HepG2 (cell line): ENCODE measurements at regions not wholly inside any gene's neighbourhood (a gene's known extent, or its start where the extent isn't known, plus 50 kb on each side); places are given as distances from the start of the nearest gene placed in this dataset.
A peak's percentile ranks its signal among the peaks of the same experiment; 100 is the strongest.

Source experiments
- ATAC-seq: fragments of 200-7000 bp; cut with Tn5 transposase; 3 replicates; pipeline ENCODE4 v1.9.1; 2020; ENCODE audit warnings: mild to moderate bottlenecking, moderate library complexity
- BruUV-seq: library from RNA; stranded (reverse); fragments of 400-500 nt; replicated peaks from 2 replicates; lab custom pipeline; 2021; lab: Mats Ljungman, UMichigan
- CTCF ChIA-PET: fragments of 300-600 bp; formaldehyde crosslinking; extraction: SDS; loops from one replicate; lab custom pipeline; 2021; ENCODE audit warnings: low total read pairs, inconsistent platforms, low intra/inter-chr PET ratio; lab: Yijun Ruan, JAX
- POLR2A ChIA-PET: fragments of 350-600 bp; sonication (Branson Sonifier 250); formaldehyde crosslinking; loops from one replicate; lab custom pipeline; 2020; ENCODE audit warnings: antibody characterized with exemption, inconsistent platforms; lab: Yijun Ruan, JAX
- DNase-seq: peaks from one replicate; pipeline ENCODE4 v3.0.0-alpha.2; 2015; ENCODE audit warnings: low spot score
- FAIRE-seq: peaks from 3 replicates; lab custom pipeline; 2011; peaks lifted over from hg19 to GRCh38; lab: Jason Lieb, UNC
- H2AFZ ChIP-seq: one replicate; pipeline ENCODE4 v1.6.1; 2011; ENCODE audit warnings: low read length, inconsistent platforms
- H3K27ac ChIP-seq: fragments of 300-600 bp; 3 replicates; pipeline ENCODE4 v1.8.0; 2011; ENCODE audit warnings: mixed run types, mild to moderate bottlenecking, mixed read lengths, low read length, inconsistent platforms; ENCODE audit not compliant: insufficient read depth; ENCODE audit errors: extremely low read length
- H3K27me3 ChIP-seq, 2 experiments: fragments of 200-600 bp in 1 of 2; 2 replicates in 1 of 2; 3 replicates in 1 of 2; pipeline versions ENCODE4 v1.6.0 to v1.8.0; 2011; ENCODE audit warnings: low read length in 2 of 2, mild to moderate bottlenecking in 2 of 2, moderate library complexity in 2 of 2, inconsistent platforms in 1 of 2; ENCODE audit not compliant: insufficient read depth in 2 of 2, control insufficient read depth in 1 of 2
- H3K36me3 ChIP-seq, 2 experiments: fragments of 200-600 bp in 1 of 2; replicated peaks in 1 of 2; 2 replicates in 1 of 2; 3 replicates in 1 of 2; pipeline versions ENCODE4 v1.5.1 to v1.8.0; 2011; ENCODE audit warnings: low read length in 2 of 2, inconsistent platforms in 1 of 2; ENCODE audit not compliant: insufficient read depth in 2 of 2, control insufficient read depth in 1 of 2
- H3K4me1 ChIP-seq: 2 replicates; pipeline ENCODE4 v1.5.1; 2012; ENCODE audit warnings: low read length, inconsistent platforms; ENCODE audit not compliant: insufficient read depth
- H3K4me2 ChIP-seq: 2 replicates; pipeline ENCODE4 v1.6.0; 2011; ENCODE audit warnings: low read depth, low read length, inconsistent platforms
- H3K4me3 ChIP-seq, 3 experiments: fragments of 200-600 bp in 1 of 3; sonication (generic), shearing (Covaris generic) in 1 of 3; replicated peaks in 1 of 3; 2 replicates each; pipeline ENCODE4 v1.5.1; 2011 to 2016; ENCODE audit warnings: low read length in 3 of 3, inconsistent platforms in 2 of 3, low read depth in 2 of 3, mild to moderate bottlenecking in 2 of 3, control low read depth in 1 of 3, mixed read lengths in 1 of 3; ENCODE audit not compliant: insufficient read depth in 1 of 3
- H3K79me2 ChIP-seq: one replicate; pipeline ENCODE4 v1.6.1; 2011; ENCODE audit warnings: low read length, inconsistent platforms; ENCODE audit not compliant: insufficient read depth
- H3K9ac ChIP-seq: 2 replicates; pipeline ENCODE4 v1.6.0; 2011; ENCODE audit warnings: mild to moderate bottlenecking, low read depth, low read length, inconsistent platforms; ENCODE audit not compliant: insufficient read depth
- H3K9me3 ChIP-seq: 2 replicates; pipeline ENCODE4 v1.5.1; 2012; ENCODE audit warnings: mild to moderate bottlenecking, low read length
- H4K20me1 ChIP-seq: 2 replicates; pipeline ENCODE4 v1.6.0; 2011; ENCODE audit warnings: inconsistent platforms, mild to moderate bottlenecking, low read length, moderate library complexity; ENCODE audit not compliant: insufficient read depth
- HES4 ChIP-seq: sonication (generic); formaldehyde crosslinking; IDR thresholded peaks from 2 replicates; pipeline ENCODE4 v1.9.0; 2021; ENCODE audit warnings: mild to moderate bottlenecking, missing genetic modification reagents, borderline replicate concordance
- KLF15 ChIP-seq: sonication (generic); formaldehyde crosslinking; IDR thresholded peaks from 2 replicates; pipeline ENCODE4 v1.8.1; 2023; ENCODE audit warnings: borderline replicate concordance, mild to moderate bottlenecking, inconsistent platforms, missing genetic modification reagents, mixed read lengths
- MAZ ChIP-seq, 2 experiments: sonication (generic) in 1 of 2; formaldehyde crosslinking in 1 of 2; IDR thresholded peaks; 2 replicates each; pipeline versions ENCODE4 v1.5.0 to v1.6.1; 2012 to 2020; ENCODE audit warnings: low read depth in 2 of 2, mild to moderate bottlenecking in 2 of 2, borderline replicate concordance in 1 of 2, improper control_type of control experiment in 1 of 2, low read length in 1 of 2, missing genetic modification reagents in 1 of 2, moderate library complexity in 1 of 2
- POLR2AphosphoS5 ChIP-seq: IDR thresholded peaks from 2 replicates; pipeline ENCODE4 v1.6.1; 2012; ENCODE audit warnings: low read depth, low read length
- SMARCC2 ChIP-seq: fragments of 450-650 bp; IDR thresholded peaks from 2 replicates; pipeline ENCODE4 v1.6.1; 2017; ENCODE audit warnings: antibody characterized with exemption, mild to moderate bottlenecking
- SMC3 ChIP-seq: IDR thresholded peaks from 2 replicates; pipeline ENCODE4 v1.6.1; 2011; ENCODE audit warnings: low read length, improper control_type of control experiment
- SNAI1 ChIP-seq: sonication (generic); formaldehyde crosslinking; IDR thresholded peaks from 2 replicates; pipeline ENCODE4 v1.5.0; 2020; ENCODE audit warnings: mild to moderate bottlenecking, missing genetic modification reagents, borderline replicate concordance
- STAG1 ChIP-seq: sonication (generic); formaldehyde crosslinking; IDR thresholded peaks from 2 replicates; pipeline ENCODE4 v1.4.0; 2020; ENCODE audit warnings: missing genetic modification reagents
- TBL1XR1 ChIP-seq: fragments of 150-350 bp; IDR thresholded peaks from 2 replicates; pipeline ENCODE4 v1.6.1; 2014; ENCODE audit warnings: borderline replicate concordance, low read length; ENCODE audit not compliant: partially characterized antibody
- XRCC5 ChIP-seq: fragments of 200-400 bp; formaldehyde crosslinking; optimal IDR thresholded peaks from 2 replicates; pipeline ENCODE3; 2017; ENCODE audit warnings: mild to moderate bottlenecking, low read length
- ZNF33B ChIP-seq: sonication (generic); formaldehyde crosslinking; IDR thresholded peaks from 2 replicates; pipeline ENCODE4 v1.5.1; 2020; ENCODE audit warnings: mild to moderate bottlenecking, missing genetic modification reagents
- ZNF530 ChIP-seq: sonication (generic); formaldehyde crosslinking; IDR thresholded peaks from 2 replicates; pipeline ENCODE4 v1.5.0; 2020; ENCODE audit warnings: low read depth, mild to moderate bottlenecking, missing genetic modification reagents
- WGBS: methylation state at CpG from one replicate; pipeline ENCODE4 v1.1.6; 2017; ENCODE audit warnings: low lambda C conversion rate; 5-methylcytosine and 5-hydroxymethylcytosine counted together
- in situ Hi-C: cut with HindIII; loops from 2 replicates; pipeline ENCODE4 v1.10.0; 2017; ENCODE audit warnings: low pct_unique_long_range_greater_than_20kb; ENCODE audit not compliant: extremely low pct_ligation_motif_present
- intact Hi-C: fragments of 100-400 bp; cut with micrococcal nuclease; formaldehyde crosslinking; loops from one replicate; pipeline ENCODE4 v1.10.0; 2022; ENCODE audit not compliant: unreplicated experiment
- TF ChIP-seq, protein P1 (sequence below): sonication (generic); formaldehyde crosslinking; IDR thresholded peaks from 2 replicates; pipeline ENCODE4 v1.5.1; 2020; ENCODE audit warnings: mild to moderate bottlenecking, missing genetic modification reagents, moderate library complexity
- TF ChIP-seq, protein P2 (sequence below): IDR thresholded peaks from 2 replicates; pipeline ENCODE4 v1.6.1; 2016
- TF ChIP-seq, protein P3 (sequence below): sonication (generic); formaldehyde crosslinking; conservative IDR thresholded peaks from 2 replicates; pipeline ENCODE4 v1.4.0; 2020; ENCODE audit warnings: missing genetic modification reagents
- TF ChIP-seq, protein P4 (sequence below): sonication (generic); formaldehyde crosslinking; IDR thresholded peaks from 2 replicates; pipeline ENCODE4 v1.5.0; 2020; ENCODE audit warnings: mild to moderate bottlenecking, missing genetic modification reagents, moderate library complexity

DNA sequence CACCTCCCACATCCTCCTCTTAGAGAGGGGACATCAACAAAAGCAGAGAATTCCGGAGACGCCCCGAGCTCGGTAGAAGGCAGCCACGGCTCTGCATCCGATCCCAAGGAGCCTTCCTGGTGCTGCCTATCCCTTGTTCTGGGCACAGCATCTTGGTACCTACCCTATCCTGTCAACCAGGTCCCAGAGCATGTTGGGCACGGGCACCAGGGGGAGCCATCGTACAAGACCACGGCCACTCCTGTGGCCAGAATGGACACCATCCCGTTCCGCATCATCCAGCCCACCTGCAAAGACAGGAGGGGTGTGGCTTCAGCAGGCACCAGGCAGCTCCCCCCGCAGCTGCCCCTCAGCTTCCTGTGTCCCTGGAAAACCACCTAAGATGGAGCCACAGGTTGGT is 62.7 kb upstream of the ZNF354A start:
- Histone ChIP-seq H3K79me2 (no peaks in the 10 kb centered on the region), H4K20me1 (no peaks in the 10 kb centered on the region), H3K9me3 (no peaks in the 10 kb centered on the region), H3K4me3 (no peak overlapping the region), H3K36me3 (no peaks in the 10 kb centered on the region), H3K27ac (no peak overlapping the region), H3K9ac (no peak overlapping the region), H3K4me2 (no peak overlapping the region), H3K4me1 (no peaks in the 10 kb centered on the region), H2AFZ (no peak overlapping the region), H3K27me3 (peaks cover 0 to 17% of the 10 kb centered on the region in 2 experiments; a peak in 3 of 5 replicates)
- 48% methylated on average over 7 of the region's 12 CpGs for WGBS
- DNase-seq = peak; percentile 21
- POLR2A ChIA-PET = no interaction called here
- no TSS peak for BruUV-seq
- peak; percentile 85 for ATAC-seq
- FAIRE-seq = no peak
- intact Hi-C loops (loop anchor here (1.0 kb wide), 1 partner anchor 46 kb away; no protein-coding TSS in a partner anchor), in situ Hi-C loops (no loop called here)
- CTCF ChIA-PET = interaction anchor here (0.7 to 0.8 kb wide), 2 partner anchors 46 to 701 kb away, joined by 3 read pairs; no protein-coding TSS in a partner anchor
- no peak for TF ChIP-seq POLR2AphosphoS5
- TF ChIP-seq, protein P1, sequence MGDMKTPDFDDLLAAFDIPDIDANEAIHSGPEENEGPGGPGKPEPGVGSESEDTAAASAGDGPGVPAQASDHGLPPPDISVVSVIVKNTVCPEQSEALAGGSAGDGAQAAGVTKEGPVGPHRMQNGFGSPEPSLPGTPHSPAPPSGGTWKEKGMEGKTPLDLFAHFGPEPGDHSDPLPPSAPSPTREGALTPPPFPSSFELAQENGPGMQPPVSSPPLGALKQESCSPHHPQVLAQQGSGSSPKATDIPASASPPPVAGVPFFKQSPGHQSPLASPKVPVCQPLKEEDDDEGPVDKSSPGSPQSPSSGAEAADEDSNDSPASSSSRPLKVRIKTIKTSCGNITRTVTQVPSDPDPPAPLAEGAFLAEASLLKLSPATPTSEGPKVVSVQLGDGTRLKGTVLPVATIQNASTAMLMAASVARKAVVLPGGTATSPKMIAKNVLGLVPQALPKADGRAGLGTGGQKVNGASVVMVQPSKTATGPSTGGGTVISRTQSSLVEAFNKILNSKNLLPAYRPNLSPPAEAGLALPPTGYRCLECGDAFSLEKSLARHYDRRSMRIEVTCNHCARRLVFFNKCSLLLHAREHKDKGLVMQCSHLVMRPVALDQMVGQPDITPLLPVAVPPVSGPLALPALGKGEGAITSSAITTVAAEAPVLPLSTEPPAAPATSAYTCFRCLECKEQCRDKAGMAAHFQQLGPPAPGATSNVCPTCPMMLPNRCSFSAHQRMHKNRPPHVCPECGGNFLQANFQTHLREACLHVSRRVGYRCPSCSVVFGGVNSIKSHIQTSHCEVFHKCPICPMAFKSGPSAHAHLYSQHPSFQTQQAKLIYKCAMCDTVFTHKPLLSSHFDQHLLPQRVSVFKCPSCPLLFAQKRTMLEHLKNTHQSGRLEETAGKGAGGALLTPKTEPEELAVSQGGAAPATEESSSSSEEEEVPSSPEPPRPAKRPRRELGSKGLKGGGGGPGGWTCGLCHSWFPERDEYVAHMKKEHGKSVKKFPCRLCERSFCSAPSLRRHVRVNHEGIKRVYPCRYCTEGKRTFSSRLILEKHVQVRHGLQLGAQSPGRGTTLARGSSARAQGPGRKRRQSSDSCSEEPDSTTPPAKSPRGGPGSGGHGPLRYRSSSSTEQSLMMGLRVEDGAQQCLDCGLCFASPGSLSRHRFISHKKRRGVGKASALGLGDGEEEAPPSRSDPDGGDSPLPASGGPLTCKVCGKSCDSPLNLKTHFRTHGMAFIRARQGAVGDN = 0 out of 2 replicates have a peak, but pooled peaks have one; percentile 13
- TF ChIP-seq TBL1XR1 = no peak
- TF ChIP-seq, protein P2, sequence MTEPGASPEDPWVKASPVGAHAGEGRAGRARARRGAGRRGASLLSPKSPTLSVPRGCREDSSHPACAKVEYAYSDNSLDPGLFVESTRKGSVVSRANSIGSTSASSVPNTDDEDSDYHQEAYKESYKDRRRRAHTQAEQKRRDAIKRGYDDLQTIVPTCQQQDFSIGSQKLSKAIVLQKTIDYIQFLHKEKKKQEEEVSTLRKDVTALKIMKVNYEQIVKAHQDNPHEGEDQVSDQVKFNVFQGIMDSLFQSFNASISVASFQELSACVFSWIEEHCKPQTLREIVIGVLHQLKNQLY (CRISPR knock-in tag) = no peak
- TF ChIP-seq, protein P3, sequence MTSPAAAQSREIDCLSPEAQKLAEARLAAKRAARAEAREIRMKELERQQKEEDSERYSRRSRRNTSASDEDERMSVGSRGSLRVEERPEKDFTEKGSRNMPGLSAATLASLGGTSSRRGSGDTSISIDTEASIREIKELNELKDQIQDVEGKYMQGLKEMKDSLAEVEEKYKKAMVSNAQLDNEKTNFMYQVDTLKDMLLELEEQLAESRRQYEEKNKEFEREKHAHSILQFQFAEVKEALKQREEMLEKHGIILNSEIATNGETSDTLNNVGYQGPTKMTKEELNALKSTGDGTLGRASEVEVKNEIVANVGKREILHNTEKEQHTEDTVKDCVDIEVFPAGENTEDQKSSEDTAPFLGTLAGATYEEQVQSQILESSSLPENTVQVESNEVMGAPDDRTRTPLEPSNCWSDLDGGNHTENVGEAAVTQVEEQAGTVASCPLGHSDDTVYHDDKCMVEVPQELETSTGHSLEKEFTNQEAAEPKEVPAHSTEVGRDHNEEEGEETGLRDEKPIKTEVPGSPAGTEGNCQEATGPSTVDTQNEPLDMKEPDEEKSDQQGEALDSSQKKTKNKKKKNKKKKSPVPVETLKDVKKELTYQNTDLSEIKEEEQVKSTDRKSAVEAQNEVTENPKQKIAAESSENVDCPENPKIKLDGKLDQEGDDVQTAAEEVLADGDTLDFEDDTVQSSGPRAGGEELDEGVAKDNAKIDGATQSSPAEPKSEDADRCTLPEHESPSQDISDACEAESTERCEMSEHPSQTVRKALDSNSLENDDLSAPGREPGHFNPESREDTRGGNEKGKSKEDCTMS (CRISPR knock-in tag) = no peak
- TF ChIP-seq SMC3 = peak; percentile 28
- TF ChIP-seq STAG1 (CRISPR knock-in tag) = peak; percentile 83
- TF ChIP-seq SNAI1 (CRISPR knock-in tag) = no peak
- TF ChIP-seq XRCC5 = peak; percentile 40
- no peak for TF ChIP-seq HES4 (CRISPR knock-in tag)
- TF ChIP-seq ZNF530 = no peak
- TF ChIP-seq SMARCC2 = no peak
- TF ChIP-seq ZNF33B (CRISPR knock-in tag) = no peak
- TF ChIP-seq KLF15 = no peak
- TF ChIP-seq, protein P4, sequence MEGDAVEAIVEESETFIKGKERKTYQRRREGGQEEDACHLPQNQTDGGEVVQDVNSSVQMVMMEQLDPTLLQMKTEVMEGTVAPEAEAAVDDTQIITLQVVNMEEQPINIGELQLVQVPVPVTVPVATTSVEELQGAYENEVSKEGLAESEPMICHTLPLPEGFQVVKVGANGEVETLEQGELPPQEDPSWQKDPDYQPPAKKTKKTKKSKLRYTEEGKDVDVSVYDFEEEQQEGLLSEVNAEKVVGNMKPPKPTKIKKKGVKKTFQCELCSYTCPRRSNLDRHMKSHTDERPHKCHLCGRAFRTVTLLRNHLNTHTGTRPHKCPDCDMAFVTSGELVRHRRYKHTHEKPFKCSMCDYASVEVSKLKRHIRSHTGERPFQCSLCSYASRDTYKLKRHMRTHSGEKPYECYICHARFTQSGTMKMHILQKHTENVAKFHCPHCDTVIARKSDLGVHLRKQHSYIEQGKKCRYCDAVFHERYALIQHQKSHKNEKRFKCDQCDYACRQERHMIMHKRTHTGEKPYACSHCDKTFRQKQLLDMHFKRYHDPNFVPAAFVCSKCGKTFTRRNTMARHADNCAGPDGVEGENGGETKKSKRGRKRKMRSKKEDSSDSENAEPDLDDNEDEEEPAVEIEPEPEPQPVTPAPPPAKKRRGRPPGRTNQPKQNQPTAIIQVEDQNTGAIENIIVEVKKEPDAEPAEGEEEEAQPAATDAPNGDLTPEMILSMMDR = peak; percentile 77
- no peak for TF ChIP-seq MAZ (IDR thresholded peaks at IDR 0.05; ENCODE audit: borderline replicate concordance, low read depth, low read length)
- 0 out of 2 replicates have a peak, but pooled peaks have one; percentile 24 for TF ChIP-seq MAZ (CRISPR knock-in tag; IDR thresholded peaks at IDR 0.05; ENCODE audit: low read depth)
